Thymus (tissue), 11 donors: ENCODE measurements at regions not wholly inside any gene's neighbourhood (a gene's known extent, or its start where the extent isn't known, plus 50 kb on each side); places are given as distances from the start of the nearest gene placed in this dataset.
A peak's percentile ranks its signal among the peaks of the same experiment; 100 is the strongest.
"Not testable (repeated sequence)": the region's sequence is repeated elsewhere in the genome, so short reads cannot be mapped to it uniquely, and the experiment has no call there.

Experiments
- DNase-seq, 9 donors: peaks; one replicate each; pipeline ENCODE4 v3.0.0-alpha.2; 2013; ENCODE audit warnings: low spot score in 9 of 9, low read depth in 6 of 9, missing footprints in 1 of 9
- H3K27ac ChIP-seq, 2 donors: one replicate each; pipeline ENCODE4 v1.5.1; 2013; ENCODE audit warnings: control low read depth in 1 of 2, low read depth in 1 of 2, low read length in 1 of 2, mild to moderate bottlenecking in 1 of 2, moderate library complexity in 1 of 2
- H3K27me3 ChIP-seq, 2 donors: one replicate each; pipeline ENCODE4 v1.5.1; 2013; ENCODE audit warnings: low read length in 1 of 2; ENCODE audit not compliant: control insufficient read depth in 2 of 2, insufficient read depth in 1 of 2
- H3K36me3 ChIP-seq, 2 donors: one replicate each; pipeline ENCODE4 v1.5.1; 2013; ENCODE audit warnings: low read length in 1 of 2, mild to moderate bottlenecking in 1 of 2, moderate library complexity in 1 of 2; ENCODE audit not compliant: control insufficient read depth in 2 of 2, insufficient read depth in 2 of 2
- H3K4me1 ChIP-seq, 2 donors: one replicate each; pipeline ENCODE4 v1.5.1; 2013; ENCODE audit warnings: low read length in 2 of 2; ENCODE audit not compliant: control insufficient read depth in 2 of 2, insufficient read depth in 2 of 2
- H3K4me3 ChIP-seq, 2 donors: one replicate each; pipeline ENCODE4 v1.5.1; 2013; ENCODE audit warnings: low read length in 2 of 2, control low read depth in 1 of 2, mild to moderate bottlenecking in 1 of 2
- H3K9me3 ChIP-seq, 2 donors: one replicate each; pipeline ENCODE4 v1.5.1; 2013; ENCODE audit warnings: low read length in 1 of 2, mild to moderate bottlenecking in 1 of 2; ENCODE audit not compliant: control insufficient read depth in 2 of 2, insufficient read depth in 1 of 2
- WGBS: extraction: QIAGEN DNeasy Blood & Tissue Kit; methylation state at CpG from one replicate; pipeline ENCODE4 v1.1.7; 2013; 5-methylcytosine and 5-hydroxymethylcytosine counted together
- donor health status: healthy.

DNA sequence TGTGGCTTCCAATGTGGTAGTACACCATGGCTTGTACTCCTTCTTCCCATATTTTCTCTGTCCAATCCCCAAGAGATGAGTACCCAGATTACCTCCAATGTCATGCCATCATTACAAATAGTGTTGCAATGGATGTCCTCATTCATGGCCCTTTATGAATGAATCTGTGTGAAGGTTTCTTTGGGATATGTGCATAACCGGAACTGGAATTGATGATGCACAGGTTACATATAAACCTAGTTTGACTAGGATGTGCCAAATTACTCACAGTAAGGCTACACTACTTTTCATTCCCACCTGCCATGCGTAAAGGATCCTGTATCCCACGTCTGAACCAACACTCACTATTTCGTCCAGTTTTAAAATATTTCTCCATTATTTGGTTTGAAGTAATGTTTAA lies 173.9 kb upstream of the CXCR4 start:
- H3K27ac ChIP-seq: no peak overlapping the region
- no peaks in the 10 kb centered on the region for H3K9me3 ChIP-seq
- no peaks in the 10 kb centered on the region for H3K4me1 ChIP-seq
- WGBS: 98% methylated on average over 4 of the region's 4 CpGs
- no peak overlapping the region for H3K4me3 ChIP-seq
- no peaks in the 10 kb centered on the region for H3K36me3 ChIP-seq
- DNase-seq: no peak
- H3K27me3 ChIP-seq: no peaks in the 10 kb centered on the region

DNA sequence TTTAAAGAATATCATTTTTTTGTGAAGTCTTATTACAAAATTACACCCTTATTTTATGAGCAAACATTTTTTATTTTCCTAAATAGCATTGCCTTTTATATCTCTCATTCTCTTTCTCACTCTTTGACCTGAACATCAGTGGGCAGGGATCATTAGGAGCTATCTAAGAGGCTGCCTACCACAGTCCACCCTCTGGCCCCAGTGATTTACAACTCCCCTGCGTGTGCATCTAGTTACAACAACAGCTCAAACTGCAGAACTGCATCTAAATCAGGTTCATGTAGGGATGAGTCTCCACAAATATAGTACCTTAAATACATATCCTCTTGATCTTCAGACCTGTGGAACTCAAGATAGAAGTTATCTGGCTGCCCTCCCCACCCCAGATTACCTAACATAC lies 172.4 kb upstream of the CXCR4 start:
- no peak for DNase-seq
- H3K27me3 ChIP-seq: no peaks in the 10 kb centered on the region
- 100% methylated on average over 1 of the region's 1 CpG for WGBS

GRCh38 chr2:136288249-136288648 lies 170.3 kb upstream of the CXCR4 start:
- no peak for DNase-seq
- Histone ChIP-seq H3K36me3 (no peaks in the 10 kb centered on the region), H3K27ac (no peak overlapping the region), H3K27me3 (no peaks in the 10 kb centered on the region), H3K4me1 (no peaks in the 10 kb centered on the region), H3K4me3 (no peak overlapping the region), H3K9me3 (no peaks in the 10 kb centered on the region)
- WGBS: 98% methylated on average over 6 of the region's 6 CpGs

More for the DNA sequence above, 172.4 kb upstream of the CXCR4 start:
- no peak overlapping the region for H3K4me3 ChIP-seq
- H3K4me1 ChIP-seq: no peaks in the 10 kb centered on the region
- no peak overlapping the region for H3K27ac ChIP-seq
- no peaks in the 10 kb centered on the region for H3K9me3 ChIP-seq
- H3K36me3 ChIP-seq: no peaks in the 10 kb centered on the region

DNA sequence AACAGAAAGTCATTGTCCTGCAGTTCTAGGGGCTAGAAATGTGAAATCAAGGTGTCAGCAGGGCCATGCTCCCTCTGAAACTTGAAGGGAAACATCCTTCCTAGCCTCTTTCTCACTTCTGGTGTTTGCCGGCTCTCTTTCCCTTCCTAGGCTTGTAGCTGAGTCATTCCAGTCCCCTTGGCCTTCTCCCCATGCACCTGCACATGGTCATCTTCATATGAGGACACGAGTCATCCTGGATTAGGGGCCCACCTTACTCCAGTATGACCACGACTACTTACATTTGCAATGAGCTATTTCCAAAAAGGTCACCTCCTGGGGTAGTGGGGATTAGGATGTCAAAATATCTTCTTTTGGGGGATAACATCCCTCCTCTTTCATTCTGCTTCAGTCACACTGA lies 168.5 kb upstream of the CXCR4 start:
- no peak overlapping the region for H3K4me3 ChIP-seq

DNA sequence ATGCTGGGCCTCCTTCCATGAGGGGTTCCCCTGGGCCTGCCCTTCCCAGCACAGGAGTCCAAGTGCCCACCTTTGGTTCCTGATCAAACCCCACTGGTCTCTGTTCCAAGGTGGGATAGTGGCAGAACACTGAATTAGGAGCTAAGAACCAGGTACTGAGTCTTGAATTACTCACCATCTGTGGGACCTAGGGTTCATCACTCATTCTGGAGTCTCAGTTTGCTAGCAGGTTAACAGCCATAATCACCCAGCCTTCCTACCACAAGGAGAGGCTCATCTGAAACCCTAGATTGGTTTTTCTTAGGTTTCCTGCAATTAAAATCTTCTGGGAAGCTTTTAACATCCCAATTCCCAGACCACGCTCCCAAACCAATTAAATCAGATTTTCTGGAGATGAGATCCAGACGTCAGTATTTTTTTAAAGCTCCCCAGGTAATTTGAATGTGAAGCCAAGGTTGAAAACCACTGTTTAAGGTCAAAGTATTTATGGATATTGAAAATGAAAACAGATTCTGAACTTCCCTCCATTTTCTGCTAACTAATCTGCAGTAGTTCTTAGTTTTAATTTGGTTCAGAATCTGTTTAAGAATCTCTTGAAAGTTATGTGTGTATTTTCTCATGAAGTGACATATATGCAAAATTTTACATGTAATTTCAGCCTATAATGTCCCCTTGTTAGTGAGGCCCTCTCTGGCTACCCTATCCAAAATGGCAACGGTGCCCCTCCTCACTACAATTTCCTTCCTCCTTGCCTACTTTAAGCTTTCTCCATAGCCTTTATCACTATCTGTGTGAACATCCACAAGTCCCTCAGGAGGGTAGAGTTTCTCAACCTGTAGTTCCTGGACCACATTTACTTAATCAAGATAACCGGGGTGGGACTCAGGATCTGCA lies 166.5 kb upstream of the CXCR4 start:
- Histone ChIP-seq H3K27me3 (no peaks in the 10 kb centered on the region), H3K27ac (no peak overlapping the region), H3K9me3 (no peaks in the 10 kb centered on the region), H3K36me3 (no peaks in the 10 kb centered on the region), H3K4me1 (peaks cover 23 to 33% of the 10 kb centered on the region in 2 donors), H3K4me3 (no peak overlapping the region)
- 92% methylated on average over 4 of the region's 4 CpGs for WGBS
- no peak for DNase-seq

More for the DNA sequence above, 168.5 kb upstream of the CXCR4 start:
- H3K27me3 ChIP-seq: no peaks in the 10 kb centered on the region
- H3K4me1 ChIP-seq: peaks cover 13 to 14% of the 10 kb centered on the region in 2 donors
- no peak overlapping the region for H3K27ac ChIP-seq
- WGBS: 89% methylated on average over 3 of the region's 3 CpGs
- no peaks in the 10 kb centered on the region for H3K9me3 ChIP-seq
- H3K36me3 ChIP-seq: no peaks in the 10 kb centered on the region
- no peak for DNase-seq

DNA sequence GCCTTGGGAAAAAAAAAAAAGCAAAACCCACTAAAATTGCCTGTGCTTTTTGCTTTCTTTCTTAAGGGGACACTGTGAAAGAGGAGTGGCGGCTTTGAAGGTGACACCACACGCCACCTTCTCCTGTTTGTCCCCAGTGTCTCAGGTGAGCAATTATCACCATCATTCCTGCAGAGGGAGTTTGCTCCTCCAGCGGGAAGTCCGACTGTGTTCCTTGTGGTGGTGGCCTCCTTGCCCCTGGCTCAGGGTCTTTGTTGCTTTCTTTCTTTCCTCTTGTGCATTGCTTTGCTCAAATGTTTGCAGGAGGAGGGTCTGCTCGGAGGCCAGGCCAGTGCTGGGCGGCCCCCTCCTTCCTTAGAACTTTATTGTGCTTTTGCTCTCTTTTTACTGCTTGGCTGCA lies 164.3 kb upstream of the CXCR4 start:
- Histone ChIP-seq H3K4me3 (no peak overlapping the region), H3K36me3 (no peaks in the 10 kb centered on the region), H3K4me1 (peaks cover 26 to 49% of the 10 kb centered on the region in 2 donors), H3K27me3 (no peaks in the 10 kb centered on the region), H3K9me3 (no peaks in the 10 kb centered on the region), H3K27ac (no peak overlapping the region)
- WGBS: 88% methylated on average over 6 of the region's 6 CpGs
- peak in 1 of 9 donors; percentile 29 for DNase-seq

DNA sequence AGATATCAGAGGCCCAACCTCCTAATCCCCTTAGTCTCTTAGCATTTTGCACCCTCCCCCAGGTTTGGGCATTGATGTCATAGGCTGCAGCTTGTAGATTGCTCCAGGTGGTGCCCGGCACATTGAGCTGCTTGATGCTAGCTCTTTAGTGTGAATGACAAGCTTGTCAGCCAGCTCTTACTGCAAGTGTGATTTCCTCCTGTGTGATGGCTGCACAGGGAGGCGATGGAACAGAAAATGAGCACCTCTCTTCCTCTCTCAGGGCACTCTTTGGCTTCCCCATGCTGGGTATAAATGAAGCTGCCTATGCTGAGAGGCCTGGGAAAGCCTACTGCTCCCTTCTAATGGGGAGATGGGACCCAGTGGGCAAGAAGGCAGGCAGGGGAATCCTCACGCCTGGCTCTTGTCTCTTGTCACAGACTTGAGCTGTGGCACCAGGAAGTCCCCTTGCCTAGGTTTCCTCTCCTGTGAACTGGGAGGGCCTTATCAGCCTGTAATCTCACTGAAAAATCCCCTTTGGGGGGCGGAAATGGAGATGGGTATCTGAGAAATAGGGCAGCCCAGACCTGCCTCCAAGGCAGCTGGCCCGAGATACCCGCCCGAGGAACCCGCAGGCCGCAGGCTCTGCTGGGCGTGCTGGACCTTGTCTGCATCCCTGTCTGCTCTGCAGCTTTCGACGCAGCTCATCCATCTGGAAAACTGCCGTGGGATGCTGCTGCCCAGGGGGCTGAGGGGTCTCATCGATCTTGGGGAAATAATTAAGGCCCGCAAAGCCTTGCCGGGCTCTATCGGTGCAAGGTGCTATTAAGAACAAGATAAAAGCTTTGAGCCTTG lies 163.5 kb upstream of the CXCR4 start:
- WGBS: 82% methylated on average over 17 of the region's 17 CpGs
- no peaks in the 10 kb centered on the region for H3K36me3 ChIP-seq
- no peak overlapping the region for H3K4me3 ChIP-seq
- peak; percentile 36 to 80 (median 50) for DNase-seq
- H3K27ac ChIP-seq: peak overlapping the region; percentile 90 to 95
- H3K4me1 ChIP-seq: peaks cover 26 to 49% of the 10 kb centered on the region in 2 donors
- H3K27me3 ChIP-seq: no peaks in the 10 kb centered on the region
- H3K9me3 ChIP-seq: no peaks in the 10 kb centered on the region

GRCh38 chr2:136266346-136266745 lies 148.4 kb upstream of the CXCR4 start:
- H3K4me3 ChIP-seq, H3K9me3 ChIP-seq, H3K4me1 ChIP-seq, H3K36me3 ChIP-seq, H3K27ac ChIP-seq, DNase-seq, H3K27me3 ChIP-seq: not testable (repeated sequence)
- 84% methylated on average over 4 of the region's 4 CpGs for WGBS

DNA sequence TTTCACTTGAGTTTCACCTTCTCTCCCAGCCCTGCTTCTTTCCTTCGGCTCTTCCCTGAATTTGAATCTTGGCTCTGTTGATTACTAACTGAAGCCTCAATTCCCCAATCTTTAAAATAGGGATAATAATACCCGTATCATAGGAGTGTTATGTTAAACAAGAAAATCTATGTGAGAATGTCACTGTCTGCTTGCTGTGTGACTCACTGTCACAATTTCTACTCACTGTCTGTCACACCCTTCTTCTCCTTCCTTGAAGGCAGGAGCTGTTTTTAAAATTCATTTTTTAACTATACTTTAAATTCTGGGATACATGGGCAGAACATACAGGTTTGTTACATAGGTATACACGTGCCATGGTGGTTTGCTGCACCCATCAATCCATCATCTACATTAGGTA lies 141.6 kb upstream of the CXCR4 start:
- H3K27ac ChIP-seq: no peak overlapping the region
- 93% methylated on average over 3 of the region's 3 CpGs for WGBS
- H3K4me1 ChIP-seq: peaks cover 16 to 24% of the 10 kb centered on the region in 2 donors
- no peak overlapping the region for H3K4me3 ChIP-seq
- H3K9me3 ChIP-seq: no peaks in the 10 kb centered on the region
- H3K27me3 ChIP-seq: no peaks in the 10 kb centered on the region
- no peaks in the 10 kb centered on the region for H3K36me3 ChIP-seq
- DNase-seq: no peak
